Peyer's patch (tissue), 4 donors: ENCODE measurements at regions not wholly inside any gene's neighbourhood (a gene's known extent, or its start where the extent isn't known, plus 50 kb on each side); places are given as distances from the start of the nearest gene placed in this dataset.

Experiments used
- DNase-seq, 3 donors: peaks; one replicate each; pipeline ENCODE4 v3.0.0-alpha.2; 2017 to 2019
- H3K27ac ChIP-seq, 4 donors: fragments of 200-600 bp; sonication (generic); one replicate each; pipeline ENCODE4 v1.5.1; 2016 to 2019
- H3K27me3 ChIP-seq, 2 donors: fragments of 200-600 bp; sonication (generic); one replicate each; pipeline ENCODE4 v1.5.1; 2019
- H3K36me3 ChIP-seq, 3 donors: fragments of 200-600 bp; sonication (generic); one replicate each; pipeline ENCODE4 v1.5.1; 2016 to 2019
- H3K4me1 ChIP-seq, 4 donors: fragments of 200-600 bp; sonication (generic); one replicate each; pipeline ENCODE4 v1.5.1; 2016 to 2019
- H3K4me3 ChIP-seq, 4 donors: fragments of 200-600 bp; sonication (generic); 1 replicate in 3 of 4; 2 replicates in 1 of 4; pipeline ENCODE4 v1.5.1; 2016 to 2019; ENCODE audit warnings: mild to moderate bottlenecking in 1 of 4
- H3K9me3 ChIP-seq, 4 donors: fragments of 200-600 bp; sonication (generic); one replicate each; pipeline ENCODE4 v1.5.1; 2016 to 2019; ENCODE audit warnings: mild to moderate bottlenecking in 1 of 4
- CTCF ChIP-seq, 6 experiments: fragments of 450-650 bp in 4 of 6; fragments of 200-600 bp in 2 of 6; sonication (generic) in 1 of 6; IDR thresholded peaks; one replicate each; pipeline ENCODE4 v1.5.1; 2017 to 2019; ENCODE audit warnings: antibody characterized with exemption in 6 of 6, mild to moderate bottlenecking in 3 of 6, moderate library complexity in 1 of 6
- POLR2A ChIP-seq, 2 donors: fragments of 450-650 bp; IDR thresholded peaks; one replicate each; pipeline ENCODE4 v1.5.1; 2017; ENCODE audit warnings: antibody characterized with exemption in 2 of 2, mild to moderate bottlenecking in 2 of 2, moderate library complexity in 2 of 2

GRCh38 chr12:92224685-92225331 lies 79.2 kb upstream of the BTG1 start:
- no peak for DNase-seq
- no peak for TF ChIP-seq CTCF (IDR thresholded peaks at IDR 0.05)
- TF ChIP-seq POLR2A (IDR thresholded peaks at IDR 0.05) = no peak
- no peak overlapping the region for H3K4me3 ChIP-seq
- H3K4me1 ChIP-seq = no peaks in the 10 kb centered on the region
- H3K27ac ChIP-seq = no peak overlapping the region
- no peaks in the 10 kb centered on the region for H3K9me3 ChIP-seq
- no peaks in the 10 kb centered on the region for H3K36me3 ChIP-seq
- H3K27me3 ChIP-seq = no peaks in the 10 kb centered on the region

- Histone ChIP-seq H3K36me3 (no peaks in the 10 kb centered on the region), H3K4me3 (no peak overlapping the region), H3K27ac (no peak overlapping the region), H3K4me1 (no peaks in the 10 kb centered on the region), H3K27me3 (no peaks in the 10 kb centered on the region), H3K9me3 (no peaks in the 10 kb centered on the region)
- TF ChIP-seq POLR2A (IDR thresholded peaks at IDR 0.05) (no peak), CTCF (IDR thresholded peaks at IDR 0.05) (no peak)
- DNase-seq = no peak
Measured at GRCh38 chr12:92223481-92223880, 77.8 kb upstream of the BTG1 start.

GRCh38 chr12:92221656-92222315 lies 76.1 kb upstream of the BTG1 start:
- TF ChIP-seq CTCF (IDR thresholded peaks at IDR 0.05) (no peak), POLR2A (IDR thresholded peaks at IDR 0.05) (no peak)
- no peaks in the 10 kb centered on the region for H3K27me3 ChIP-seq
- DNase-seq = no peak
- H3K9me3 ChIP-seq = no peaks in the 10 kb centered on the region
- no peaks in the 10 kb centered on the region for H3K4me1 ChIP-seq
- no peak overlapping the region for H3K4me3 ChIP-seq
- no peaks in the 10 kb centered on the region for H3K36me3 ChIP-seq
- no peak overlapping the region for H3K27ac ChIP-seq

GRCh38 chr12:92218394-92219077 lies 72.9 kb upstream of the BTG1 start:
- Histone ChIP-seq H3K4me3 (no peak overlapping the region), H3K9me3 (no peaks in the 10 kb centered on the region), H3K27me3 (no peaks in the 10 kb centered on the region), H3K36me3 (no peaks in the 10 kb centered on the region), H3K4me1 (no peaks in the 10 kb centered on the region), H3K27ac (no peak overlapping the region)
- no peak for TF ChIP-seq CTCF (IDR thresholded peaks at IDR 0.05)
- DNase-seq = no peak

- no peak for DNase-seq
- Histone ChIP-seq H3K9me3 (no peaks in the 10 kb centered on the region), H3K4me3 (no peak overlapping the region), H3K27ac (no peak overlapping the region), H3K36me3 (no peaks in the 10 kb centered on the region), H3K27me3 (no peaks in the 10 kb centered on the region), H3K4me1 (no peaks in the 10 kb centered on the region)
- TF ChIP-seq POLR2A (IDR thresholded peaks at IDR 0.05) (no peak), CTCF (IDR thresholded peaks at IDR 0.05) (no peak)
Measured at GRCh38 chr12:92216092-92216491, 70.4 kb upstream of the BTG1 start.
